MCF 10A (cell line): ENCODE measurements at regions not wholly inside any gene's neighbourhood (a gene's known extent, or its start where the extent isn't known, plus 50 kb on each side); places are given as distances from the start of the nearest gene placed in this dataset.

Experiments used
- BruUV-seq: library from RNA; stranded (reverse); fragments of 400-500 nt; replicated peaks from 2 replicates; lab custom pipeline; 2021; lab: Mats Ljungman, UMichigan
- CTCF ChIA-PET: fragments of 300-600 bp; sonication (Branson Sonifier 250); formaldehyde crosslinking; extraction: SDS; loops from one replicate; lab custom pipeline; 2021; ENCODE audit warnings: antibody characterized with exemption, inconsistent platforms; lab: Yijun Ruan, JAX
- POLR2A ChIA-PET: fragments of 300-600, 350-650 bp; sonication (Branson Sonifier 250); formaldehyde crosslinking; extraction: SDS; loops from one replicate; lab custom pipeline; 2020; ENCODE audit warnings: antibody characterized with exemption, inconsistent platforms; lab: Yijun Ruan, JAX
- DNase-seq: peaks from one replicate; pipeline ENCODE4 v3.0.0-alpha.2; 2018; ENCODE audit not compliant: unreplicated experiment
- H3K27ac Mint-ChIP-seq: one replicate; pipeline ENCODE4 v1.8.0; 2022; ENCODE audit warnings: mild to moderate bottlenecking, low read depth, mixed read lengths; ENCODE audit not compliant: unreplicated experiment
- H3K27me3 Mint-ChIP-seq: one replicate; pipeline ENCODE4 v1.8.0; 2022; ENCODE audit warnings: mixed read lengths; ENCODE audit not compliant: insufficient read depth, unreplicated experiment
- H3K36me3 Mint-ChIP-seq: one replicate; pipeline ENCODE4 v1.8.0; 2022; ENCODE audit warnings: mild to moderate bottlenecking, moderate library complexity, mixed read lengths; ENCODE audit not compliant: insufficient read depth, unreplicated experiment
- H3K4me1 Mint-ChIP-seq: one replicate; pipeline ENCODE4 v1.8.0; 2022; ENCODE audit warnings: mixed read lengths; ENCODE audit not compliant: insufficient read depth, unreplicated experiment
- H3K4me3 Mint-ChIP-seq: one replicate; pipeline ENCODE4 v1.8.0; 2022; ENCODE audit warnings: mild to moderate bottlenecking, moderate library complexity, mixed read lengths; ENCODE audit not compliant: unreplicated experiment
- H3K9me3 Mint-ChIP-seq: one replicate; pipeline ENCODE4 v1.8.0; 2022; ENCODE audit warnings: mixed read lengths; ENCODE audit not compliant: unreplicated experiment
- CTCF ChIP-seq: fragments of 200-600 bp; IDR thresholded peaks from one replicate; pipeline ENCODE4 v1.8.0; 2022; ENCODE audit warnings: antibody characterized with exemption, mild to moderate bottlenecking; ENCODE audit not compliant: unreplicated experiment
- intact Hi-C: fragments of 100-400 bp; cut with micrococcal nuclease; formaldehyde crosslinking; loops from 2 replicates; pipeline ENCODE4 v1.14.1; 2022

GRCh38 chr17:77543801-77544200 lies 403.0 kb downstream of the SEC14L1 start:
- intact Hi-C loops, result loop anchor here (5.0 kb wide), 2 partner anchors 228 to 344 kb away; no protein-coding TSS in a partner anchor
- H3K27me3 Mint-ChIP-seq, result peaks cover 29% of the 10 kb centered on the region
- DNase-seq, result no peak
- no peak for TF ChIP-seq CTCF
- no peaks in the 10 kb centered on the region for H3K4me1 Mint-ChIP-seq
- POLR2A ChIA-PET, result interaction anchor here (1.4 kb wide), 1 partner anchor 414 kb away, joined by 3 read pairs; the partner anchor contains the start of gene TNRC6C
- no peak overlapping the region for H3K27ac Mint-ChIP-seq
- no peak overlapping the region for H3K4me3 Mint-ChIP-seq
- H3K36me3 Mint-ChIP-seq, result no peaks in the 10 kb centered on the region
- no TSS peak for BruUV-seq
- CTCF ChIA-PET, result interaction anchor here (0.7 to 5.3 kb wide), 6 partner anchors 21 to 477 kb away, joined by 3 to 123 read pairs (median 4); no protein-coding TSS in a partner anchor
- H3K9me3 Mint-ChIP-seq, result no peaks in the 10 kb centered on the region

- TF ChIP-seq CTCF, result no peak
- intact Hi-C loops, result loop anchor here (5.0 kb wide), 2 partner anchors 228 to 343 kb away; no protein-coding TSS in a partner anchor
- BruUV-seq, result no TSS peak
- no peak for DNase-seq
- ChIA-PET CTCF (interaction anchor here (1.2 to 5.3 kb wide), 2 partner anchors 49 to 471 kb away, joined by 3 to 123 read pairs; no protein-coding TSS in a partner anchor), POLR2A (interaction anchor here (1.4 kb wide), 1 partner anchor 414 kb away, joined by 3 read pairs; the partner anchor contains the start of gene TNRC6C)
- Mint-ChIP-seq H3K4me1 (no peaks in the 10 kb centered on the region), H3K27me3 (peaks cover 22% of the 10 kb centered on the region), H3K27ac (no peak overlapping the region), H3K4me3 (no peak overlapping the region), H3K9me3 (no peaks in the 10 kb centered on the region), H3K36me3 (no peaks in the 10 kb centered on the region)
These were observed 403.8 kb downstream of the SEC14L1 start for GRCh38 chr17:77544347-77545110.

GRCh38 chr17:77546772-77547241 lies 406.0 kb downstream of the SEC14L1 start:
- H3K4me3 Mint-ChIP-seq, result no peak overlapping the region

More at GRCh38 chr17:77546772-77547241, 406.0 kb downstream of the SEC14L1 start:
- H3K4me1 Mint-ChIP-seq, result no peaks in the 10 kb centered on the region
- no peaks in the 10 kb centered on the region for H3K27me3 Mint-ChIP-seq
- DNase-seq, result no peak
- BruUV-seq, result no TSS peak
- no peaks in the 10 kb centered on the region for H3K9me3 Mint-ChIP-seq
- no peak overlapping the region for H3K27ac Mint-ChIP-seq
- ChIA-PET POLR2A (interaction anchor here (1.0 kb wide), 1 partner anchor 82 kb away, joined by 3 read pairs; no protein-coding TSS in a partner anchor), CTCF (interaction anchor here (0.6 to 3.4 kb wide), 3 partner anchors 9 to 473 kb away, joined by 5 to 19 read pairs (median 6); no protein-coding TSS in a partner anchor)
- TF ChIP-seq CTCF, result no peak
- no peaks in the 10 kb centered on the region for H3K36me3 Mint-ChIP-seq
- intact Hi-C loops, result no loop called here
